ENCODE measurements at regions not wholly inside any gene's neighbourhood (a gene's known extent, or its start where the extent isn't known, plus 50 kb on each side); places are given as distances from the start of the nearest gene placed in this dataset.

GRCh38 chr11:79594834-79595233 lies 154.0 kb upstream of the TENM4 start:
- TF ChIP-seq, protein P1, sequence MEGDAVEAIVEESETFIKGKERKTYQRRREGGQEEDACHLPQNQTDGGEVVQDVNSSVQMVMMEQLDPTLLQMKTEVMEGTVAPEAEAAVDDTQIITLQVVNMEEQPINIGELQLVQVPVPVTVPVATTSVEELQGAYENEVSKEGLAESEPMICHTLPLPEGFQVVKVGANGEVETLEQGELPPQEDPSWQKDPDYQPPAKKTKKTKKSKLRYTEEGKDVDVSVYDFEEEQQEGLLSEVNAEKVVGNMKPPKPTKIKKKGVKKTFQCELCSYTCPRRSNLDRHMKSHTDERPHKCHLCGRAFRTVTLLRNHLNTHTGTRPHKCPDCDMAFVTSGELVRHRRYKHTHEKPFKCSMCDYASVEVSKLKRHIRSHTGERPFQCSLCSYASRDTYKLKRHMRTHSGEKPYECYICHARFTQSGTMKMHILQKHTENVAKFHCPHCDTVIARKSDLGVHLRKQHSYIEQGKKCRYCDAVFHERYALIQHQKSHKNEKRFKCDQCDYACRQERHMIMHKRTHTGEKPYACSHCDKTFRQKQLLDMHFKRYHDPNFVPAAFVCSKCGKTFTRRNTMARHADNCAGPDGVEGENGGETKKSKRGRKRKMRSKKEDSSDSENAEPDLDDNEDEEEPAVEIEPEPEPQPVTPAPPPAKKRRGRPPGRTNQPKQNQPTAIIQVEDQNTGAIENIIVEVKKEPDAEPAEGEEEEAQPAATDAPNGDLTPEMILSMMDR (IDR thresholded peaks at IDR 0.05): no peak
- TF ChIP-seq POLR2A (IDR thresholded peaks at IDR 0.05) (no peak), POLR2AphosphoS5 (IDR thresholded peaks at IDR 0.05) (no peak), EP300 (IDR thresholded peaks at IDR 0.05) (no peak)

Measured in sigmoid colon (tissue), 4 donors.